ENCODE measurements at regions not wholly inside any gene's neighbourhood (a gene's known extent, or its start where the extent isn't known, plus 50 kb on each side); places are given as distances from the start of the nearest gene placed in this dataset.
A peak's percentile ranks its signal among the peaks of the same experiment; 100 is the strongest.

DNA sequence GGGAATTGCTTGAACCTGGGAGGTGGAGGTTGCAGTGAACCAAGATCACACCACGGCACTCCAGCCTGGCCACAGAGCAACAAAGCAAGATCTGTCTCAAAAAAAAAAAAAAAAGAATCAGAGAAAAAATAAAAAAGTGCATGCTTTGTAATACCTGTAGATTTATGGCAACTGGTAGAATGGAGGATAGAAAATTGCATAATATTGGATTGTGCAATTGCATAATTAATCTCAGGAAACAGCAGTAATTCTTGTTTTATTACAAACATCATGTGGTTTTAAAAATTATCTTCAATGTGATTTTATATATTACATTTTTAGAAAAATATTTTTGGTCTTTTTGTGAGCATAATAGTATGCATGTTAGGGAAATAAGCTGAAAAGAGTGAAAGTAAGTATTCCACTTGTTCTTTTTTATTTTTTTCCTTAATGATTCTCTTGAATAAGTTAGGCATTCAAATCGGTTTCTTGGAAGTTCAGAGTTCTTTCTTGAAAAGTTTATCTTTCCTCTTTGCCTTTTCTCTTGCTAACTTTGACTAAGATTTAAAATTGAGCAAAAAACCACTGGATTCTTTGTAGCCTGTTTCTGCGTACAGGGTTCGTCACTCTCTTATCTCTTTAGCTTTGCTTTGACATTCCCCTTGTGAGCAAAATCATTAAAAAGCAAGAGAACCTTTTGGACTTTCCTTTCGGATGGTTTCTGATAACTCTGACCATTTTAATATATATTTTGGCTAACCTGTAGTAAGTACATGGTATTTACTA lies 127.5 kb upstream of the ADAMTS5 start:
- DNase-seq: no peak

DNA sequence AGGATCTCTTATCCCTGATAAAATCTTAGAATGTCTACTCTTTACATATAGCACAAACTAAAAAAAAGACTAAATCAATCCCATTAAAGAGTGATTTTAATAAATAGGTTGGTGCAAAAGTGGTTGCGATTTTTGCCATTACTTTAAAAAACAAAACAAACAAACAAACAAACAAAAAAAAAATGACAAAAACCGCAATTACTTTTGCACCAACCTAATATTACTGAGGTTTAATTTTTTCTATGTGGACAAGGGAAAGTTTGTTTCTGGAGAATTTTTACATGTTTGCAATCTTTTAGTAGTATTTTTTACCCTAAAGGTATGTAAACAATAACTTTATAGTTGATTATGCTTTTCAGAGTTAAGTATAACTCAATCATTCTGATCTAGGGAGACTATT lies 119.7 kb upstream of the ADAMTS5 start:
- no peak for DNase-seq

DNA sequence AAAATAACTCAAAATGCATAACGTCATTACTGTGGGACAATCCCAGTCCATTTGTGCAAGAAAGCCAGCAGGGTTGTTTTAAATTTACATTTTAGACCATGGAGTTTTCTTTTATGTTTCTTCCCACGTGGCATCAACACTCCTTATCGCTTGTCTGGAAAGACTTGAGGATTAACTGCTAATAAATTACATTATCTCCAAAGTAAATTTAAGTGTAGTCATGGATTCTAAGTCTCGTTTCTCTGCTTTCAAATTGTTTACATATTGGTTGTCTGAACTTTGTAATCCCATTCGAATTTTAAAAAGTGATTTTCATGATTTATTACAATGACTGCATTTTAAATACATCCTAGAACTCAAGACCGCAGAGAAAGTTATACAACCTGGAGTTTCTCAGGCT lies 119.3 kb upstream of the ADAMTS5 start:
- no peak for DNase-seq

DNA sequence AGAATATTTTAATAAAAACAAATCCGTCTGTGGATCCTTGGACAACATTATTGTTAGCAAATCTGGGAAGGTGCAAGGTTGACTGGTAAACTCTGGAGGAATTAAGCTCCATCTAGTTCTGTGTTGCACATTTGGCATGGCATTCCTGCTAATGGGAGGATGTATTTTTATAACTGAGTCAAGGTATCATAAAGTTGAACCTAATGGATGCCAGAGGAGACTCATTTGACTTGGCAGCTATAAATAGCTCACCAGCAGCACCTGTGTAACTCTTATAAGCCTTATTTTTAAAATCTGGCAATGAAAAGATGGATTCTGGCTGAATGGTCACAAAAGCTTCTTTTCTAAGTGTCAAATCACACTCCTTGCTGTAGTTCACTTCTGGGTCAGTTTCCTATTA lies 118.5 kb upstream of the ADAMTS5 start:
- no peak for DNase-seq

DNA sequence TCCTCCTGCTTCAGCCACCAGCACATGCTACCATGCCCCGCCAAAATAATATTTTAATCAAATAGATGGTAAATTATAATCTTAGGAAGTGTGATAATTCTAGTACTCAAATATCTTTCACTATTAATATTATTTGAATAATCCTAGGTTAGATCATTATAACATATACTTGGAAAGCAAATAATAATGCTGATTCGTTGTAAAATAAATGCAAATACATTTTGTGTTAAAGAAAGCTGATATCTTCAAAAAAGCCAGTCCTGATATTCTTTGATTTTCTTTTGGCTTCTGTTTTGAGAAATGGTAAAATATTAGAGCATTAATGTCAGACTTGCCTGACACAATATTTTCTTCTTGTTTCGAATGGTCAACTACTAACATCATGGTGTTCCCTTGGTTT lies 116.3 kb upstream of the ADAMTS5 start:
- DNase-seq: no peak

DNA sequence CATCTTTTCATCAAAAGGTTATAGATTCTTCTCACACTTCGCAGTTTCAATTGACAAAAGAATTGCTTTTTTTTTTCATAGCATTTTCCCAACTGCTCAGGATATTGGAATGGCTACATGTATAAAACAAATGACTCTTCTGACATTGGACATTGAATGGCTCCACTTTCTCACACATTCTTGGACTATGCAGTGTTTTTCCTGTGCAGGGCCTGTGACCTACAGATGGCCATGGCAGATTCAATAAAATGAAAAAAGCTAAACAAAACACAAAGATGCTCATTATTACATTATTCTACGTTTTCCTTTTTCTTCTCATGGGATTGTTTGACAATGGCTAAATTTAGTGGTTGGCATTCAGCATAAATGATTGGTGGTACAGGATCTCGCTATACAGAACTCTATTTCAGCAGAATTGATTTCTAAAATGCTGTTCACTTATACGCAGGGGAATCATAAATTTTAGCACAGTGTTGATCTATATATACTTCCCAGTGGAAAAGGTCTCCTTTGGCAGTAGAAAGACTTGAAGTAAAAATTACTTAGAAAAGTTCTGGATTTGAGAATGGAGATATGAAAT lies 115.6 kb upstream of the ADAMTS5 start:
- peak; percentile 61 for DNase-seq

DNA sequence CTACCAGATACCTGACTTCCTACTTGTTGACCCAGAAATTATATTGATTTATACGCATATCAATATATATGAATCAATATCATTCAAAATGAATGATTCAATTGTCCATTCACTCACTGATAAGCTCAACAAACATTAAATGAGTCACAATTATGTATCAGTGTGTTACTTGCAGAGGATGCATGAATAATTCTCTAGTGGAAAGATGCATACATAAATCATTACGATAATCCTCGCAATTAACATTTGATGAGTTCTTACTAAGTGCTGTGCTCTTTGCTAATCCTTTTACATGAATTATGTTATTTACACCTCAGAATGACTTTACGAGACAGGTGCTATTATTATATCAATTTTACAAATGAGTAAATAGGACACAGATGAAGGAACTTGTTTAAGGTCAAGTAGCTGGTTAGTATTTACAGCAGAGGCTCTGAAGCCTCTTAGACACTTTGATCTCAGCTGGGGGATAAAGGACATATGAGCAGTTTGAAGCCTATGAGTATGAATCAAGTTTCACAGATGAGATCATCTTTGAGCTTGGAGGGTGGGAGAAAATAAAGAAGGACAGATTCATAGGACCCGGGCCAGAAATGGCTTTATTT lies 112.8 kb upstream of the ADAMTS5 start:
- DNase-seq: no peak

DNA sequence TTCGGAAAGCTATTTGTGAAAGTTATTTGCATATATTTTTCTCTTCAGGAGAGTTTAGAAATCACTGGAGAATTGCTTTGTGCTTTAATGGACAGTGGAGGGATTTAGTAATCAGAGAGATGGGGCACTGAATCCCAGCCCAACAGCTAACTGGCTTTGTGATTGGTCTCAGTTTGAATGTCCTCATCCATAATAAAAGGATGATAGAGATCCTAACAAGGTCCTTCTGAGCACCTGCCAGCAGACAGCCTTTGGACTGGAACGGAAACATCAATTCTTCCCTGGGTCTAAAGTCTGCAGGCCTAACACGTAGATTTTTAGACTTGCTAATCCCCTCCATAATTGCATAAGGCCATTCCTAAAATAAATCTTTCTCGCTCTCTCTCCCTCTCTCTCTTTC lies 112.0 kb upstream of the ADAMTS5 start:
- DNase-seq: no peak

DNA sequence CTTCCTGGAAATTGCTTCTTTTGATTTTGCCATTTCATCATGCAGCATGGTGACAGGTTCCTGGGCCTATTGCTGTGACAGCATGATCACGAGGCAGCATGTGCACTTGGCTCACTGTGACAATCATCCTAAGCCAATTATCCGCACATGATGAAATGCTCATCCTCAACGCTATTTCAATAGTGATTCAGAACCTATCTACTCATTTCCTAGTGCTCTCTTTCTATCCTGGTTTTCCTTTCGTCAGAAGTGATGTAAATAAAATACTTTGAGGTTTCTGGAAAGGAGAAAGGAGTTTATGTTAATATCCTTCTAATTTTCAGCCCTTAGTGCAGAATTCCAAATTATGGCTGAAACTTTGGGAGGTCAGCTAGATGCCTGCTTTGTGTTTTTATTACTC lies 110.6 kb upstream of the ADAMTS5 start:
- no peak for DNase-seq

DNA sequence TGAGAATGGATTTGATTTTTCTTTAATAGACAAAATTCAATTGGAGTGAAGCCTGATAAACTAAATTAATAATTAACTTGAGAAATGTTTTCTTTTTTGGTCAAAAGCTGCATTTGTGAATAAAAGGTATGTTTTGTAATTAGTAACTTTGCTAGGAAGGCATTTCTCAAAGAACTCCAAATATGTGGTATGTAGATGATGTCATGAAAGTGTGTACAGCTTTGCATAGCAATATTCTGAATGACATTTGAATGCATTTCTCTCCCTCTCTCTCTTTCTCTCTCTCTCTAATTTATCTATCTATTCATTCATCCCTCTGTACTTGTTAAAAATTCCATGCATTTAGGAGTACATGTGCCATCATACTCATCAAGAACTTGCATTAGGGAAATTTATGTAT lies 109.1 kb upstream of the ADAMTS5 start:
- DNase-seq: no peak

DNA sequence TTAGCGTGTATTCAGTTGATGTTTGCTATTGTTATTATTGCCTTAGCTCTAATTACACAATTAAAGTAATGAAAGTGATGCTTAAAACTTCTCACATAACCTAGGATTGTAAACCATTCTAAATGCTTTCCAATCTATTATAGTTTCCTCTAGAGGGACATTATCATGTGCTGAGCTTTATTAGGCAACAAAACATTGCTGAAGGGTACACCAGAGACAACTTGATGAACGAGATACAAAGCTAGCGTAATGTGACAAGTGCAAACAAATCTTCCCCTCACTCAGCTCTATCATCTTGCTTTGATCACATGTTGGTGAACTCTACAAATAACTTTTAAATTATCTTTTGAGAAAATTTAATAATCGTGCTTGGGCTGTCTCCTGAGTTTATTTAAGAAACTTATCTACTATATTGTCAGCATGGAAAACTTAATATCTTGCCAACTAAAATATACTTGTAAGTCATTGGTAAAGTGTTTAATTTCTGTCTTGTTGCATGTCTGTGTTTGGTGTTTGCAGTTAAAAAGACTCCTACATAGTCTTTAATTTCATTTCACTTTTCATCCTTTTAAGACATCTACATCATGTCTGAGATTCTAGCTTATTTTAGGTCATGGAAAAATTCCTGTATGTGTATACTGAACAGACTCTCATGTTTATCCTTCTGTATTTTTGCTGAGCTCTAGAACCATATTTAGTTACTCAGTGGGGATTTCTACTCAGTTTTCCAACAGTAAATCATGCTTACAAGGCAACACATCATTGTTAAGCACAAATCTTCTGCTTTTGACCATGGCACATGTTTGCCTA lies 104.2 kb upstream of the ADAMTS5 start:
- DNase-seq: no peak

DNA sequence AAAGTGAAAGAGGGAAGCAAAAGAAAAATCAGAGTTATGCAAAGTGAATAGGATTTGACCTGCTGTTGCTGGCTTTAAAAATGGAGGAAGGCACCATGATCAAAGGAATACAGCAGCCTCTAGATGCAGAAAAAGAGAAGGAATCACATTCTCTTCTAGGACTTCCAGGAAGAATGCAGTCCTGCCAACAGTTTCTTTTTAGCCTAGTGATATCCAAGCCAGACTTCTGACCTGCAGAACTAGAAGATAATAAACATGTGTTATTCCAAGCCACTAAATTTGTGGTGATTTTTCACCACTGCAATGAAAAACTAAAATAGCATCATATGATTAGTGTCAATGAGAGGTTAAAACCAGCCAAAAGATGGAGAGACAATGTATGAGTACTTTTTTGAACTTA lies 101.9 kb upstream of the ADAMTS5 start:
- no peak for DNase-seq

DNA sequence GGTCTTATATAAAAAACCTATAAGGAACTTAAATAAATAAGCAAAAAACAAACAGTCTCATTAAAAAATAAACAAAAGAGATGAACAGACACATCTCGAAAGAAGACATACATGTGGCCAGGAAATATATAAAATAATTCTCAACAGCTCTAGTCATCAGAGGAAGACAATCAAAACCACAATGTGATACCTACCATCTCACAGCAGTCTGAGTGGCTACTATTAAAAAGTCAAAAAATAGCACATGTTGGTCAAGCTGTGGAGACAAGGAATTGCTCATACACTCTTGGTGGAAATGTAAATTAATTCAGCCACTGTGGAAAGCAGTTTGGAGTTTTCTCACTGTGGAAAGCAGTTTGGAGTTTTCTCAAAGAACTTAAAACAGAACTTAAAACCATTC lies 100.3 kb upstream of the ADAMTS5 start:
- no peak for DNase-seq

DNA sequence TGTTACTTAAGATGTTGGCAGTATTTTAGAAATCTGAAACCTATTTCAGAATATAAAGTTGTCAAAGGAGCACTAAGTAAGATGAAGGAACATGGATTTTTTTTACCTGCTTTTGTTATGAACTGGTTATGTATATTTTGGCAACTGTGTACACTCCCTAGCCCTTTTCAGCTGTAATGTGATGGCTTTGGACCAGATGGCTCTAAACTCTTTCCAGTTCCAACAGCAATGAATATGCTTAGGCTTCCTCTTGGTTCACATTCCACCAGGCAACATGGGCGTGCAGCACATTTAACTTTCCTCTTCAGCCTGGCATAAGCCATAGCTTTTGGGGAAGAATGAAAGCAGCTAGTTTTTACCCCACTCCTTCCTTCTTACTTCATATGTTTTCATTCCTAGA lies 95.6 kb upstream of the ADAMTS5 start:
- DNase-seq: no peak

DNA sequence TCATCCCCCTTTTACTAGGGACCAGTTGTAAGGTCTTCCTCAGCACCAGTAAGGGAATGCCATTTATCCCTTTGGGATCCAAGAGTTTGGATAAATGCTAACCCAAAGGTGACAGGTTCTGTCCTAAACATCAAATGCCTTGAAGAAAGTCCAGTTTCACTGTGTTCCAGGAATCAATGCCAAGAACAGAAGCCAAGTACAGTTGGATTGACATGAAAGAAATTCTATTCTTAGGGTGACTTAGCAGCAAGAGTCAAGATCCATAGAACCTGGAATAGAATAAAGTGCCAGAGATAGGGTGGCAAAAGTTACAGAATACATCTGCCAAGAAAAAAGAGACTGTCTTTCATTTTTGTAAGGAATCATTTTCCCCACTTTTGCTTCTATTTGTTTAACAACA lies 94.9 kb upstream of the ADAMTS5 start:
- DNase-seq: no peak

DNA sequence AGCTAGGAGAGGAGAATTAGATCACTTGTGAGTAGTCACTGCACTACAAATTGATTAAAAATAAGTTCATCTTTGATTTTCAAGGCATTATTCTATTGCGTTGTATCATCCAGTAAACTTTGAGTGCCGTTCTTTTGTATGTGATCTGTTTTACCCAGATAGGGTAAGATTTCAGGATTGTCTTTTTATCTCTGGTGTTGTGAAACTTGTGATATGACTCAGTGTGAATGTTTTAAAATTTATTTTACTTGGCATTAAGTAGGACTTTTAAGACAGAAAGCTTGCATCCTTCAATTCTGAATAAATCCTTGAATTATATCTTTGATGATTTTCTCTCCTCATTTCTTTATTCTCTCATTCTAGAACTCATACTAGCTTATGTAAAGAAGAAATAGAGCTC lies 93.3 kb upstream of the ADAMTS5 start:
- no peak for DNase-seq

DNA sequence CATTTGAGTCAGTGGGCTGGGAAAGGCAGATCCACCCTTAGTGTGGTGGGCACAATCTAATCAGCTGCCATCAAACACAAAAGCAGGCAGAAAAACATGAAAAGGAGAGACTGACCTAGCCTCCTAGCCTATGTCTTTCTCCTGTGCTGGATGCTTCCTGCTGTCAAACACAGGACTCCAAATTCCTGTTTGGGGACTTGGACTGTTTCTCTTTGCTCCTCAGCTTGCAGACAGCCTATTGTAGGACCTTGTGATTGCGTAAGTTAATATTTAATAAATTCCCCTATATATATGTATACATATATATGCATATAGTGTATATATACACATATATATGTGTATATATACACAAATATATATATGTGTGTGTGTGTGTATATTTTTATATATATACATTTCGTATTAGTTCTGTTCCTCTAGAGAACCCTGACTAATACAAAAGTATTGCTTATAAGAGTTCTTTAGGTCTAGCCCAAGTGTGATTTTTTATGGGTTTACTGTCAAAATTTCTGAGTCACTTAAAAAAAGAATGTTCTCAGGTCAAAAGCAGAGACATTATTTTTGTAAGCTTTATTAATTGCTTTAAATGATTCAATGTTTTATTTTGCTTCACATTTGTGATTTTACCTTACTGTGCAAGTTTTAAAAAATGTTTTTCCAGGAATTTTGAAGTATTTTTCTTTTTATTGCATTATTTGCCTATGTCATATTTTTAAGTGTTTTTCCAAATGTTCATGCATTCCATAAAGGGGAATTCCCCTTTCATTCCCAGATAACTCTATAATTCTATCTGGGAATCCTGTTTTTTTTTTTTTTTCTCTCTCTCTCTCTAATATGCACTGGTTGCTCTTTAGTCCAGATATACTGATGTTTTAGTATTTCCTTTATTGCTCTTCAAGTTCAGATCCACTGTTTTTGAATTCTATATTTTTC lies 92.1 kb upstream of the ADAMTS5 start:
- DNase-seq: no peak

DNA sequence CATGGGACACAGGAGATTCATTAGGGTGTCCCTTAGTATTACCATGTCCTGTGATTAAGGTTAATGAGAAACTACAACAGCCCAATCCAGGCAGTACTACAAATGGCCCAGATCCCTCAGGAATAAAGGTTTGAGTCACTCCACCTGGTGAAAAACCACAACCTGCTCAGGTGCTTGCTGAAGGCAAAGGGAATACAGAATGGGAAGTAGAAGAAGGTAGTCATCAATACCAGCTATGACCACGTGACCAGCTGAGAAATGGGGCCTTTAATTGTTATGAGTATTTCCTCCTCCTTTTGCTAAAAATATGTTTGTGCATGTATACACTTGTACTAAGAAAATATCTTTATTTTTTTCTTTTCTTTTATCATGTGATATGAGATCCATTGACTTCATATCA lies 91.1 kb upstream of the ADAMTS5 start:
- no peak for DNase-seq

DNA sequence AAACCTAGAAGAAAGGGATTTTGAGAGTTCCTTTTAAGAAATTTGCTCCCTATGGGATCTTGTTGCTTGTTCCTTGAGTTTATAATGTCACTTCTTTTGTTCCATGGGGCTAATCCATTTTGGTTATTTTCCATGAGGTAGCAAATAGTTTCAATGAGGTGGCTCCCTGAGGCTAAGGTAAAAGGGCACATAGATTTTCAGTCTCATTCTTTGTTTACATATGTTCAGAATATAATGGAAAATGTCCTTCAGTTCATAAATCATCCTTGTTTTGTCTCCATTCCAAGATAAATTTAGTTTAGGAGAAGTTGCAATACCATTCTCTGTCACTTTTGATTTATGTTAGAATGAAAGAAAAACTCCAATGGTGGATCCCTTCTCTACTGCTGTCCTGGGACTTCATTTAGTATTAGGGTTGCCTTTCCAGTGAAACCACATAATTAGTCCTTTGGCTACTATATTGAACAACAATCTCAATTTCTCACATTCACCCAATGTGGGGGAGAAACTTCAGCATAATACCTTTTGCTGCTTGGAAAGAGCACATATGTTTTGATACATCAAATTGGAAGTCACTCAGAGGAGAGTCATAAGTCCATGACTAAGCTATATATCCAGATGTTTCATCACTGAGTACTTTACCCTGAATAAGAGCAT lies 80.9 kb upstream of the ADAMTS5 start:
- no peak for DNase-seq

DNA sequence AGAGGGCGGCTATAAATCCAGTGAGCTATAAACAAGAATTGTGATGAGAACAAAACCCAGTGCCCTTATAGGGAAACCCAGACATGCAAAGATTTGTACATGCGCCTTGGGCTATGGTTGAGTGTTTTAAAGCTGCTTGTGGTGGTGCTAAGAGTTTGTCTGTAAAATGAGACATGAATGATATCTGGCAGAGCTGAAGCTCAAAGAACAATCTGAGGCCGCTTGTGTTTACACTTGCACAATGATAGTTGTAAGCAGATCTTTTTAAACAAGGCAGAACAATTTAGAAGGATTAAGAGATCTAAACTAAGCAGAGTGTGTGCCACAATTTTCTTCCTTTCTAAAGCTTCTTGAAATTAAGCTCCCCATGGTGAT lies 80.4 kb upstream of the ADAMTS5 start:
- peak; percentile 72 for DNase-seq

DNA sequence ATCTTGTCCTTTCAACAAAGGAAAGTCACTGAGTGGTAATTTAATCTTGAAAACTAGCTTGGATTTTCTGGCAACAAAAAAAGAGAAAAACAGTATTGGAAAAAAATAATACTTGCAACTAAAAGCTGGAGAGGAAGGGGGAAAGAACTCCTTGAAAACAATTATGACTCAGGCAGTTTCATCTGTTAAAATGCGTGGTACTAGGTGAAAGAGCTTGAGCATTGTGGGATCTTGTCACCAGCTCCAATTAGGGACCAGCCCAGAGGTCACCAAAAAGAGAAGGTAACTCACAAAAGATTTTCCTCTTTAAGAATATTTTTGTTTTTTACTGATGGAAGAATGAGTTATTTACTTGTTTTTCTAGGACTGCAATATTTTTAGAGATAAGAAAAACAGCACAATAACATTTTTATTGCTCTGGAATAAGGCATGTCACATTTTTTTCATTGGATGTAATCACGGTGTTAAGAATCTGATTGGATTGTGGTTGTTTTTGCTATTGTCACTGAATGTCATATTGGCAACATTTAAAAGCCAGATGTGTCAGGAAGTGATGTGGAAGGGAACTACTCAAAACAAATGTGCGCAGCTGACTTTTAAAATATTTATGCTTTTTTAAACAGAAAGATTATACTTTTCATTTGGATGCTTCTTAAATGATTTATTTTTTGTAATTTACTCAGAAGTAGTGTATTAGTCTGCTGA lies 78.5 kb upstream of the ADAMTS5 start:
- peak; percentile 26 for DNase-seq
